Pancreas (tissue), 10 donors: ENCODE measurements at regions not wholly inside any gene's neighbourhood (a gene's known extent, or its start where the extent isn't known, plus 50 kb on each side); places are given as distances from the start of the nearest gene placed in this dataset.
A peak's percentile ranks its signal among the peaks of the same experiment; 100 is the strongest.

ENCODE experiments used
- ATAC-seq, 4 donors: fragments of 200-7000 bp; cut with Tn5 transposase; one replicate each; pipeline versions ENCODE4 v1.8.0 to v1.9.1; 2020; ENCODE audit warnings: mild to moderate bottlenecking in 4 of 4, moderate library complexity in 4 of 4
- DNase-seq, 6 donors: peaks; one replicate each; pipeline ENCODE4 v3.0.0-alpha.2; 2020
- FAIRE-seq: peaks from 2 replicates; lab custom pipeline; 2012; peaks lifted over from hg19 to GRCh38; lab: Jason Lieb, UNC
- H3K27ac ChIP-seq, 4 donors: fragments of 200-600 bp; sonication (generic); 1 replicate in 3 of 4; 2 replicates in 1 of 4; pipeline versions ENCODE4 v1.5.0 to v1.8.0; 2020
- H3K27me3 ChIP-seq, 4 donors: fragments of 200-600 bp; one replicate each; pipeline ENCODE4 v1.8.0; 2021
- H3K36me3 ChIP-seq, 3 donors: fragments of 200-600 bp; sonication (generic) in 1 of 3; one replicate each; pipeline versions ENCODE4 v1.5.0 to v1.8.0; 2020 to 2021
- H3K4me1 ChIP-seq, 3 donors: fragments of 200-600 bp; one replicate each; pipeline ENCODE4 v1.8.0; 2021
- H3K4me3 ChIP-seq, 4 donors: fragments of 200-600 bp; sonication (generic) in 2 of 4; one replicate each; pipeline versions ENCODE4 v1.5.0 to v1.8.0; 2020 to 2021
- H3K9me3 ChIP-seq, 4 donors: fragments of 200-600 bp; one replicate each; pipeline ENCODE4 v1.8.0; 2021
- WGBS, 2 donors: extraction: QIAGEN DNeasy Blood & Tissue Kit; methylation state at CpG; one replicate each; pipeline ENCODE4 v1.1.7; 2013; 5-methylcytosine and 5-hydroxymethylcytosine counted together
- intact Hi-C, 3 donors: fragments of 100-400 bp; cut with DNase I; formaldehyde crosslinking; loops; one replicate each; pipeline versions ENCODE4 v1.11.1 to v1.14.2; 2022
- TF ChIP-seq, protein P1 (sequence below), 4 donors: fragments of 200-600 bp; sonication (generic) in 3 of 4; IDR thresholded peaks; one replicate each; pipeline versions ENCODE4 v1.5.0 to v1.8.0; 2021; ENCODE audit warnings: antibody characterized with exemption in 4 of 4
- donor health status: healthy with polysubstance abuse.
- donor health status: DM: no; HTN: no; CAD: no; lungs with moderate emphysema.
- donor health status: DM: no; HTN: no; CAD: no.
- donor health status: control.
- donor health status: control.
- donor health status: Bipolar disorder and iron deficiency.
- donor health status: DM: yes; HTN: yes; CAD: no.
- donor health status: DM: no; HTN: no; CAD: no.
- donor health status: DM: no; HTN: no; CAD: no.
- donor health status: DM: yes; HTN: yes; CAD: no.

DNA sequence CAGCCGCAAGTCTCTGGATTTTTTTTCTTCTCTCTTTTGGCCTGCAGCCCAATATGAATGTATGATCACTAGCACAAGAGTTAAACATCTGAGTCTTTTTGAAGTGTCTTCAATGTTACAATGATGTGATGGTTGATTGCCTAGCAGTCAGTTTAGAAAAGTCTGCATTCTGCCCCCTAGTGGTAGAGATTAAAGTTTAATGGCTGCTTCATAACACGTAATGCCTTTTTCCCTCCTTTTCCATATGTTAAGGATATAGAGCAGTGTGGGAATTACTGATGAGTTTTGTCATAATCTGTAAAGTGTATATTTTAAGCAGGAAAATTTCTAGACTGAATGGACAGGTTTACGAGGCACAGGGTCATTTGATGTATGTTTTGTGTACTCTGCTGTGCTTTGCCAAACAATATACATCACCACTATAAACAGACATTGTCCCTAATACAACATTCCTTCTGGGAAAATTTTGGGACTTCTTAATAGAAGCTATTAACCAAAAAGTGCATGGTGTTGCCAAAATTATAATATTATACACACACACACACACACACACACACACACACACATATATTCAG is 1038.5 kb upstream of the NR2F2 start:
- ATAC-seq (peak in 3 of 4 donors; percentile 49 to 60 (median 56)), FAIRE-seq (no peak), DNase-seq (no peak)
- 44 to 47% methylated on average over 3 of the region's 3 CpGs for WGBS, 2 donors
- Histone ChIP-seq H3K4me1 (no peaks in the 10 kb centered on the region), H3K27me3 (no peaks in the 10 kb centered on the region), H3K27ac (no peak overlapping the region), H3K36me3 (no peaks in the 10 kb centered on the region), H3K9me3 (no peaks in the 10 kb centered on the region), H3K4me3 (no peak overlapping the region)
- TF ChIP-seq, protein P1, sequence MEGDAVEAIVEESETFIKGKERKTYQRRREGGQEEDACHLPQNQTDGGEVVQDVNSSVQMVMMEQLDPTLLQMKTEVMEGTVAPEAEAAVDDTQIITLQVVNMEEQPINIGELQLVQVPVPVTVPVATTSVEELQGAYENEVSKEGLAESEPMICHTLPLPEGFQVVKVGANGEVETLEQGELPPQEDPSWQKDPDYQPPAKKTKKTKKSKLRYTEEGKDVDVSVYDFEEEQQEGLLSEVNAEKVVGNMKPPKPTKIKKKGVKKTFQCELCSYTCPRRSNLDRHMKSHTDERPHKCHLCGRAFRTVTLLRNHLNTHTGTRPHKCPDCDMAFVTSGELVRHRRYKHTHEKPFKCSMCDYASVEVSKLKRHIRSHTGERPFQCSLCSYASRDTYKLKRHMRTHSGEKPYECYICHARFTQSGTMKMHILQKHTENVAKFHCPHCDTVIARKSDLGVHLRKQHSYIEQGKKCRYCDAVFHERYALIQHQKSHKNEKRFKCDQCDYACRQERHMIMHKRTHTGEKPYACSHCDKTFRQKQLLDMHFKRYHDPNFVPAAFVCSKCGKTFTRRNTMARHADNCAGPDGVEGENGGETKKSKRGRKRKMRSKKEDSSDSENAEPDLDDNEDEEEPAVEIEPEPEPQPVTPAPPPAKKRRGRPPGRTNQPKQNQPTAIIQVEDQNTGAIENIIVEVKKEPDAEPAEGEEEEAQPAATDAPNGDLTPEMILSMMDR (IDR thresholded peaks at IDR 0.05), result peak; percentile 35 to 65 (median 60)
- intact Hi-C loops, result loop anchor here in 1 of 3 donors (10.0 kb wide), 1 partner anchor 627 kb away; no protein-coding TSS in a partner anchor

DNA sequence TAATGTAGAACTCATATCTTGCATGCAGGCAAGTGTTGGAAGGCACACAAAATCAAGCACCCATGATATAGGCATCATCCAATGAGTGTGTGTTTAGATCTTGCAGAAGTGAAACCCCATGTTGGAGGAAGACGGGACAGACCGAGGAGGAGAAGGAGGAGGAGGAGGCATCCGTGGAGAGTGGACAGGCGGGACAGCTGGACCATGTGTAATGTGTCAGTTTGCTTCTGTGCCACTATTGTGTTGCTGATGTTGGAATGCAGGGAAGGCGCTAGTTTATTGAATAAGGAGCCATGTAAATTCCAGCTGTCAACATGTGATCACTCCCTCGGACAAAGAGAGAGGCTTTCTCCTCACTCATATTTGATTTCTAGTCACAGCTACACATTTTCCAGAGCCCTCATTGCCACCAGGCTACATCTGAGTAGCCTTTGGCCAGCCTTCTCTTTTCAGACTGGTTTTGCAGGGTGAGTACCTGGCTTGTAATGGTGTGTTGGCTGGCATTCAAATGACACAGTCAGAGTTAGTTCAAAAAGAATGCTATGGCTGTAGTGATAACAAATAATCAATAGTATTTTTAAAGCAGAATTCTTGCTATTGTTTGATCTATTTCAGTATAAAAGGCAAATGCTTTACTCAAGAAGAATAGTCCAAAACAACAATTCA is 1037.6 kb upstream of the NR2F2 start:
- DNase-seq, result peak in 3 of 6 donors; percentile 19 to 27 (median 27)
- Histone ChIP-seq H3K36me3 (no peaks in the 10 kb centered on the region), H3K9me3 (no peaks in the 10 kb centered on the region), H3K27me3 (peaks cover 0 to 3% (median 0%) of the 10 kb centered on the region in 4 donors), H3K4me3 (no peak overlapping the region), H3K27ac (no peak overlapping the region), H3K4me1 (no peaks in the 10 kb centered on the region)
- TF ChIP-seq, protein P1 (IDR thresholded peaks at IDR 0.05), result no peak
- WGBS, 2 donors, result 31 to 49% methylated on average over 6 of the region's 6 CpGs
- no peak for FAIRE-seq
- intact Hi-C loops, result loop anchor here in 1 of 3 donors (10.0 kb wide), 1 partner anchor 628 kb away; no protein-coding TSS in a partner anchor
- peak in 3 of 4 donors; percentile 44 to 88 (median 82) for ATAC-seq

DNA sequence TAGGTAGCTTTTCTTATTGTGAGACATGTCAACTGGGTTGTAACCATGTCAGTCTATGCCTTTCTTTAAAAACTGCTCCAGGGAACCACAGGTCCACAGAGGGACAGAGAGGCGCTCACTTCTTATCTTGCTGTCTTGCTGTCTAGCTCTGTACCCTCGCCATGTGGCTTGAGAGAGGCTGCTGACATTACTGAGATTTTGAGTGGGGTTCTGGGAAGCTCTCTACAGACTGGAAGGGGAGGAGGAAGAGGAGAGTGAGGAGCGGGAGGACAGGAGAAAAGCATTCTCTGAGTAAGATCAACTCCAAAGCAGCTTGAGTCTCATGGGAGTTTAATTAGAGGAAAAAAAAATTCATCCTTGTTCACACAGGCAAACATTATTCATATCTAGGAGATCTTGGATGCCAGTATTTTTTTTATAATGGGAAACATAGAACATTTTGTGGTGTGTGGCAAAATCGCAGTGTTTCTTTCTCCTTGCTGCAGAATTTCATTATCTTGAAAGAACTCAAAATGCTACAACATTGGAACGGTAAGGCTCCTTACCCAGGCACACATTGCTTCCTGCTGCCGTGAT is 1037.0 kb upstream of the NR2F2 start:
- Histone ChIP-seq H3K4me3 (no peak overlapping the region), H3K4me1 (no peaks in the 10 kb centered on the region), H3K9me3 (no peaks in the 10 kb centered on the region), H3K27me3 (peaks cover 0 to 4% (median 0%) of the 10 kb centered on the region in 4 donors), H3K36me3 (no peaks in the 10 kb centered on the region), H3K27ac (no peak overlapping the region)
- TF ChIP-seq, protein P1 (IDR thresholded peaks at IDR 0.05), result no peak
- intact Hi-C loops, result loop anchor here in 1 of 3 donors (10.0 kb wide), 1 partner anchor 629 kb away; no protein-coding TSS in a partner anchor
- no peak for FAIRE-seq
- peak in 2 of 4 donors; percentile 36 to 46 for ATAC-seq
- 59 to 61% methylated on average over 6 of the region's 6 CpGs for WGBS, 2 donors
- no peak for DNase-seq

DNA sequence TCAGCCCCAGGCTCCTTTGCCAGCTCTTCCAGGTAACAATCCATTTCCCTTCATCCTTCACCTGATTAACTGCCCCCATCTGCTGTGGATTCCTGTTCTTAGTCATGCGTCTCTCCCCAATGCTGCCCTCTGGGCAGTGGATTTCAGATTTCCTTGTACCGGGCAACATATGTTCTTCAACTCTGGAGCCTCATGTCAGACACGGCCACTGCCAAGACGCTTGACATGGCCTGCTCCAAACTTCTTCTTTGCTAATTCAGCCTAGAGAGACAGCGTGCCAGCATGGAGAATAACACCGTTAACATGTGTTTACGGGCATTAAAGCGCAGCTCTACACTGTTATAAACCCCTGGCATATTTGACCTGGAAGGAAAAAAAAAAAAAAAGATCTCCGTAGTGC is 1035.1 kb upstream of the NR2F2 start:
- Histone ChIP-seq H3K27me3 (peaks cover 0 to 4% (median 0%) of the 10 kb centered on the region in 4 donors), H3K4me3 (no peak overlapping the region), H3K27ac (no peak overlapping the region), H3K4me1 (no peaks in the 10 kb centered on the region), H3K36me3 (no peaks in the 10 kb centered on the region), H3K9me3 (no peaks in the 10 kb centered on the region)
- ATAC-seq (no peak), FAIRE-seq (no peak), DNase-seq (no peak)
- TF ChIP-seq, protein P1 (IDR thresholded peaks at IDR 0.05), result no peak
- intact Hi-C loops, result loop anchor here in 1 of 3 donors (10.0 kb wide), 1 partner anchor 631 kb away; no protein-coding TSS in a partner anchor
- 71 to 80% methylated on average over 9 of the region's 9 CpGs for WGBS, 2 donors
